GM06990 (cell line): ENCODE measurements at regions not wholly inside any gene's neighbourhood (a gene's known extent, or its start where the extent isn't known, plus 50 kb on each side); places are given as distances from the start of the nearest gene placed in this dataset.

Experiments used
- DNase-seq: peaks from one replicate; pipeline ENCODE4 v3.0.0-alpha.2; 2011; ENCODE audit not compliant: insufficient read length; ENCODE audit errors: extremely low read depth
- H3K27me3 ChIP-seq: replicated peaks from 2 replicates; pipeline ENCODE4 v1.6.0; 2011; ENCODE audit warnings: low read length; ENCODE audit not compliant: control insufficient read depth, insufficient read depth
- H3K36me3 ChIP-seq: 2 replicates; pipeline ENCODE4 v1.5.1; 2011; ENCODE audit warnings: low read length; ENCODE audit not compliant: control insufficient read depth, insufficient read depth
- H3K4me3 ChIP-seq: replicated peaks from 2 replicates; pipeline ENCODE4 v1.5.1; 2011; ENCODE audit warnings: low read depth, mild to moderate bottlenecking, control low read depth, low read length
- TF ChIP-seq, protein P1 (sequence below): IDR thresholded peaks from 2 replicates; pipeline ENCODE4 v1.5.1; 2011; ENCODE audit warnings: low read length, control low read depth, mild to moderate bottlenecking, inconsistent platforms; ENCODE audit not compliant: insufficient read depth, poor library complexity, severe bottlenecking

DNA sequence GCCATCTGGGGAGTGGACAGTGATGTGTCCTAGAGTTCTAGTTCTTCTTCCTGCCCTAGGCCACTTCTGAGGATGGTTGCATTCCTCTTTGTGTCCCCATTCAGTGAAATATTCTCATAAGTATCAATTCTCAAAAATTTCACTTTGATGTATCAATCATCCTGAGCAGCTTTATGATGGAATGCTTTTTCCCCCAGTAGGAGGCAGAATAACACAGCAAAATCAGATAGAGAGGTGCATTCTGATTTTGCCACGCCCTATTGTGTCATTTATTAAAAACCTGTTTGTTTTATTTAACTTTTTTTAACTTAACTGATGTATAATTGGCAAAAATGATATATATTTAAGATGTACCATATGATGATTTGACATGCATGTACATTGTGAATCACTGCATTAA, 656.0 kb upstream of the GRM7 start:
- Histone ChIP-seq H3K4me3 (no peak overlapping the region), H3K27me3 (no peaks in the 10 kb centered on the region), H3K36me3 (no peaks in the 10 kb centered on the region)
- no peak for DNase-seq
- TF ChIP-seq, protein P1, sequence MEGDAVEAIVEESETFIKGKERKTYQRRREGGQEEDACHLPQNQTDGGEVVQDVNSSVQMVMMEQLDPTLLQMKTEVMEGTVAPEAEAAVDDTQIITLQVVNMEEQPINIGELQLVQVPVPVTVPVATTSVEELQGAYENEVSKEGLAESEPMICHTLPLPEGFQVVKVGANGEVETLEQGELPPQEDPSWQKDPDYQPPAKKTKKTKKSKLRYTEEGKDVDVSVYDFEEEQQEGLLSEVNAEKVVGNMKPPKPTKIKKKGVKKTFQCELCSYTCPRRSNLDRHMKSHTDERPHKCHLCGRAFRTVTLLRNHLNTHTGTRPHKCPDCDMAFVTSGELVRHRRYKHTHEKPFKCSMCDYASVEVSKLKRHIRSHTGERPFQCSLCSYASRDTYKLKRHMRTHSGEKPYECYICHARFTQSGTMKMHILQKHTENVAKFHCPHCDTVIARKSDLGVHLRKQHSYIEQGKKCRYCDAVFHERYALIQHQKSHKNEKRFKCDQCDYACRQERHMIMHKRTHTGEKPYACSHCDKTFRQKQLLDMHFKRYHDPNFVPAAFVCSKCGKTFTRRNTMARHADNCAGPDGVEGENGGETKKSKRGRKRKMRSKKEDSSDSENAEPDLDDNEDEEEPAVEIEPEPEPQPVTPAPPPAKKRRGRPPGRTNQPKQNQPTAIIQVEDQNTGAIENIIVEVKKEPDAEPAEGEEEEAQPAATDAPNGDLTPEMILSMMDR: peak; percentile 46

DNA sequence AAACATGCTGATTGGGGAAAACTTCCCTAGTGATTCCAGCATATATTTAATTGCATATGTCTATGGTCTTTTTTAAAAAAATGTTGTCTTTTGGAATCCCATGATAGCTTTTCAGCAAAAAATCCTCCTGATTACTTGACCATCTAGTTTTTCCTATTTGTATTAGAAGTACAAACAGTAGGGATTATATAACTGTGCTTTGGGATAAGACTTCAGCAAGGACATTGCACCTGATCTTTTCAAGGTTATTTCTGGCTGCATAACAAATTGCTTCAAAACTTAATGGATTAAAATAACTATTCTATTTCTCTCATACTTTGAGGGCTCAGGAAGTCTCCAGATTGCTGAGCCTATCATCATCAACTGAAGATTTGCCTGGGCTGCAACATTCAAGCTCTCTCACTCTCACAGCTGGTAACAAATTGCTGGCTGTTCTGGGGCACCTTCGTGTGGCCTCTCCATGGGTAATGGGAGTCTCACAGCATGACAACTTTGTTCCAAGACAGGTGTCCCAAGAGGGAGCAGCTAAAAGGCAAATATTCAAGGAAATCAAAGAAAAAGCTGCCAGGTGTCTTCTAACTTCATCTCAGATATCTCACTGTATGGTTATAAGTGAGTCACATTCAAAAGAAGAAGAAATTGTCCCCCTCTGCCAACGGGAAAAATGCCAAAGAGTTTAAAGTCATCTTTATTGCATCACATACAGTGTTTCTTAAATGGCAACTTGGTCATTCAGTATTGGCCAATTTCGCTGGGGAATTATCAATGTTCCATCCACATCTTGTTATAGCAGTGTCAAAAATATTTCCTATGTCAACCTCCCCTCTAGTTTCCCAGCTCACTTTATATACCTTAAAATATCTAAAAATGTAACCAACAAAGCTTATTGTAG, 644.5 kb upstream of the GRM7 start:
- Histone ChIP-seq H3K36me3 (no peaks in the 10 kb centered on the region), H3K27me3 (no peaks in the 10 kb centered on the region), H3K4me3 (no peak overlapping the region)
- DNase-seq: no peak
- TF ChIP-seq, protein P1: no peak

DNA sequence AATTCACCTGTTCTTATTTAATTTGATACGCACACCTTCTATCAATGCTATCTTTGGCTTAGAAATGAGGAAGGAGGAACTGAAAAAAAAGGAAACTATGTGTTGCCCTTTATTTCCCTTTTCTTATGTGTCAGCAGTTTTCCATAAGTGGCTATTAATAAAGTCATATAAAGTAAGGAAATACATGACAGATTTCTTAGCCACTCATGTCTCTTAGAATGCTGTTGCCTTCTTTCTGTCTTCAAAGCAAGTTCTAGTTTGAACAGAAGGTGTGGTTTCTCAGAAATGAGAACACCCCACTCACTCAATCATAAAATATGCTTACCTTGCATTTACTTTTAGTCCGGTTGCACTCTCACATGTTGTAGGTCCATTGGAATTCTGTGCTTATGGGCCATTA, 640.5 kb upstream of the GRM7 start:
- DNase-seq: no peak

DNA sequence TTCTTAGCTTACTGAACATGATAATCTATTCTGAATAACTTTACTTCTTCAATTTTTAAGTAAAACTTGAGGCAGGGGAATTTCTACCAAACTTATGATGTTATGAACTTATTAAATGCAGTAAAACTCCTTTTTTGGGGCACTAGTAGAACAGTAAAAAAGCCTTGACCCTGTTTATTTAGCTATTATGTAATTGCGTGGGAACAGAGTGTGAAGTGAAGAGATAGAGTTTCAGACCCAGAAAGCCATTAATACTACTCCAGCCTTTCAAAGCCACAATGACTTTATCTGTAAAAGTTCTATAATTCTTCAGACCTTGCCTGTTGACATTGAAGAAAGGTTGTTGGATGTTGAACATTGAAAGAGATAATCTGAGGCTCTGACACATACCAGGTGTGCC, 638.8 kb upstream of the GRM7 start:
- Histone ChIP-seq H3K27me3 (no peaks in the 10 kb centered on the region), H3K4me3 (no peak overlapping the region), H3K36me3 (no peaks in the 10 kb centered on the region)
- TF ChIP-seq, protein P1: no peak
- DNase-seq: no peak

More for the DNA sequence above, 640.5 kb upstream of the GRM7 start:
- Histone ChIP-seq H3K4me3 (no peak overlapping the region), H3K36me3 (no peaks in the 10 kb centered on the region), H3K27me3 (no peaks in the 10 kb centered on the region)
- TF ChIP-seq, protein P1: no peak

DNA sequence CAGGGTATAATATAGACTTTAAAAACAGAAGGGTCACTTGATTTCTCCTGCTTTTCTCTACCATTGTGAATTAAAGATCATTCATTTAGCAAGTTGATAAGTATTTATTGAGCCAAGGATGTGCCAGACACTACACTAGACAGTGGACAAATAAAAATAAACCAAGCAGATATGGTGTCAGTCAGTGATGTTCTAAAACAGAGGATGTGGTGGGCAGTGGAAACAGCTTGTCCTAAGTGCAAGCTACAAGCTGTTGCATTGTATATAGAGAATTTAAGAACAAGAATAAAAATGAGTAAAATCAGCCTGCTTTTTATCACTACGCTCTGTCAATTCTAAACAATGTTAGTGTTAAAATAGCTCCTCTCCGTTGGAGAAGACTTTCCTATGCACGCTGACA, 637.3 kb upstream of the GRM7 start:
- H3K4me3 ChIP-seq: no peak overlapping the region
- no peaks in the 10 kb centered on the region for H3K27me3 ChIP-seq
- no peaks in the 10 kb centered on the region for H3K36me3 ChIP-seq
- TF ChIP-seq, protein P1: no peak
- DNase-seq: no peak
